ENCODE measurements at regions not wholly inside any gene's neighbourhood (a gene's known extent, or its start where the extent isn't known, plus 50 kb on each side); places are given as distances from the start of the nearest gene placed in this dataset.

- no peak overlapping the region for H3K4ac ChIP-seq (ENCODE audit: low read depth, low read length)
- no peak overlapping the region for H2AK5ac ChIP-seq (ENCODE audit: low read length)
- H3K18ac ChIP-seq (ENCODE audit: low read length), result no peak overlapping the region
- H3K56ac ChIP-seq (ENCODE audit: low read length), result no peak overlapping the region
- no peak overlapping the region for H4K5ac ChIP-seq (ENCODE audit: low read length)
- H3K79me1 ChIP-seq (ENCODE audit: low read length), result no peaks in the 10 kb centered on the region
- H3K4me3 ChIP-seq (ENCODE audit: low read length), result no peak overlapping the region
- H2BK5ac ChIP-seq (ENCODE audit: low read length), result no peak overlapping the region
- no peak overlapping the region for H4K8ac ChIP-seq (ENCODE audit: low read depth, low read length)
- no peak overlapping the region for H3K4me2 ChIP-seq (ENCODE audit: low read length)
- WGBS (ENCODE audit: extremely low coverage, insufficient coverage, low lambda C conversion rate), result no CpG with 5 or more reads among the region's 4 CpGs
- H2BK120ac ChIP-seq (ENCODE audit: low read depth, low read length), result no peak overlapping the region
- no peak overlapping the region for H3K9ac ChIP-seq (ENCODE audit: low read length)
- no peaks in the 10 kb centered on the region for H3K4me1 ChIP-seq (ENCODE audit: control insufficient read depth, low read depth, low read length)
- no peak overlapping the region for H3K27ac ChIP-seq (ENCODE audit: low read depth, low read length)
- peak; percentile 8 for DNase-seq
- H3K36me3 ChIP-seq (ENCODE audit: control insufficient read depth, insufficient read depth, low read length), result no peaks in the 10 kb centered on the region
- H3K79me2 ChIP-seq (ENCODE audit: control insufficient read depth, insufficient read depth, low read length), result no peaks in the 10 kb centered on the region
- no peak overlapping the region for H2BK15ac ChIP-seq (replicated peaks; ENCODE audit: low read depth)
- no peak overlapping the region for H3K23ac ChIP-seq (ENCODE audit: low read length)
- no peaks in the 10 kb centered on the region for H3K27me3 ChIP-seq (ENCODE audit: insufficient read depth, low read length, poor library complexity)
Measured at GRCh38 chr7:50853311-50853710, 70.6 kb upstream of the GRB10 start.

GRCh38 chr7:50852901-50853300 lies 70.2 kb upstream of the GRB10 start:
- no peak for DNase-seq
- no peak overlapping the region for H2BK5ac ChIP-seq (ENCODE audit: low read length)
- no peaks in the 10 kb centered on the region for H3K27me3 ChIP-seq (ENCODE audit: insufficient read depth, low read length, poor library complexity)
- no peak overlapping the region for H3K4me2 ChIP-seq (ENCODE audit: low read length)
- H3K56ac ChIP-seq (ENCODE audit: low read length), result no peak overlapping the region
- no peaks in the 10 kb centered on the region for H3K36me3 ChIP-seq (ENCODE audit: control insufficient read depth, insufficient read depth, low read length)
- no peak overlapping the region for H3K4me3 ChIP-seq (ENCODE audit: low read length)
- no peak overlapping the region for H3K27ac ChIP-seq (ENCODE audit: low read depth, low read length)
- no peak overlapping the region for H4K8ac ChIP-seq (ENCODE audit: low read depth, low read length)
- no peaks in the 10 kb centered on the region for H3K79me2 ChIP-seq (ENCODE audit: control insufficient read depth, insufficient read depth, low read length)
- H3K4ac ChIP-seq (ENCODE audit: low read depth, low read length), result no peak overlapping the region
- no peak overlapping the region for H2AK5ac ChIP-seq (ENCODE audit: low read length)
- no peak overlapping the region for H2BK120ac ChIP-seq (ENCODE audit: low read depth, low read length)
- peak overlapping the region; percentile 11 for H3K23ac ChIP-seq (ENCODE audit: low read length)
- H4K5ac ChIP-seq (ENCODE audit: low read length), result no peak overlapping the region
- no peak overlapping the region for H3K9ac ChIP-seq (ENCODE audit: low read length)
- no peaks in the 10 kb centered on the region for H3K79me1 ChIP-seq (ENCODE audit: low read length)
- H3K18ac ChIP-seq (ENCODE audit: low read length), result no peak overlapping the region
- H2BK15ac ChIP-seq (replicated peaks; ENCODE audit: low read depth), result no peak overlapping the region
- H3K4me1 ChIP-seq (ENCODE audit: control insufficient read depth, low read depth, low read length), result no peaks in the 10 kb centered on the region

- H3K4me1 ChIP-seq (ENCODE audit: control insufficient read depth, low read depth, low read length), result no peaks in the 10 kb centered on the region
- no peak overlapping the region for H4K8ac ChIP-seq (ENCODE audit: low read depth, low read length)
- H4K5ac ChIP-seq (ENCODE audit: low read length), result no peak overlapping the region
- no peak overlapping the region for H3K4me2 ChIP-seq (ENCODE audit: low read length)
- no peak overlapping the region for H2BK5ac ChIP-seq (ENCODE audit: low read length)
- no peak overlapping the region for H2AK5ac ChIP-seq (ENCODE audit: low read length)
- WGBS (ENCODE audit: extremely low coverage, insufficient coverage, low lambda C conversion rate), result no CpG with 5 or more reads among the region's 6 CpGs
- H3K18ac ChIP-seq (ENCODE audit: low read length), result no peak overlapping the region
- no peak overlapping the region for H3K9ac ChIP-seq (ENCODE audit: low read length)
- no peak overlapping the region for H3K23ac ChIP-seq (ENCODE audit: low read length)
- H3K4ac ChIP-seq (ENCODE audit: low read depth, low read length), result no peak overlapping the region
- no peak overlapping the region for H3K4me3 ChIP-seq (ENCODE audit: low read length)
- H3K56ac ChIP-seq (ENCODE audit: low read length), result no peak overlapping the region
- H2BK15ac ChIP-seq (replicated peaks; ENCODE audit: low read depth), result no peak overlapping the region
- no peaks in the 10 kb centered on the region for H3K79me1 ChIP-seq (ENCODE audit: low read length)
- no peaks in the 10 kb centered on the region for H3K79me2 ChIP-seq (ENCODE audit: control insufficient read depth, insufficient read depth, low read length)
- no peaks in the 10 kb centered on the region for H3K27me3 ChIP-seq (ENCODE audit: insufficient read depth, low read length, poor library complexity)
- no peak for DNase-seq
- H3K36me3 ChIP-seq (ENCODE audit: control insufficient read depth, insufficient read depth, low read length), result no peaks in the 10 kb centered on the region
- no peak overlapping the region for H2BK120ac ChIP-seq (ENCODE audit: low read depth, low read length)
- H3K27ac ChIP-seq (ENCODE audit: low read depth, low read length), result no peak overlapping the region
Measured at GRCh38 chr7:50851891-50852290, 69.2 kb upstream of the GRB10 start.

GRCh38 chr7:50851451-50851850 lies 68.8 kb upstream of the GRB10 start:
- Histone ChIP-seq H3K4ac (ENCODE audit: low read depth, low read length) (no peak overlapping the region), H3K79me2 (ENCODE audit: control insufficient read depth, insufficient read depth, low read length) (no peaks in the 10 kb centered on the region), H3K9ac (ENCODE audit: low read length) (no peak overlapping the region), H3K4me1 (ENCODE audit: control insufficient read depth, low read depth, low read length) (no peaks in the 10 kb centered on the region), H3K27me3 (ENCODE audit: insufficient read depth, low read length, poor library complexity) (no peaks in the 10 kb centered on the region), H2BK15ac (replicated peaks; ENCODE audit: low read depth) (no peak overlapping the region), H3K27ac (ENCODE audit: low read depth, low read length) (no peak overlapping the region), H3K18ac (ENCODE audit: low read length) (no peak overlapping the region), H3K56ac (ENCODE audit: low read length) (no peak overlapping the region), H2AK5ac (ENCODE audit: low read length) (no peak overlapping the region), H2BK120ac (ENCODE audit: low read depth, low read length) (no peak overlapping the region), H3K79me1 (ENCODE audit: low read length) (no peaks in the 10 kb centered on the region), H3K4me2 (ENCODE audit: low read length) (no peak overlapping the region), H4K8ac (ENCODE audit: low read depth, low read length) (no peak overlapping the region), H4K5ac (ENCODE audit: low read length) (no peak overlapping the region), H3K4me3 (ENCODE audit: low read length) (no peak overlapping the region), H2BK5ac (ENCODE audit: low read length) (no peak overlapping the region), H3K23ac (ENCODE audit: low read length) (no peak overlapping the region), H3K36me3 (ENCODE audit: control insufficient read depth, insufficient read depth, low read length) (no peaks in the 10 kb centered on the region)
- no peak for DNase-seq
- WGBS (ENCODE audit: extremely low coverage, insufficient coverage, low lambda C conversion rate), result no CpG with 5 or more reads among the region's 7 CpGs

GRCh38 chr7:50849991-50850390 lies 67.3 kb upstream of the GRB10 start:
- Histone ChIP-seq H3K23ac (ENCODE audit: low read length) (no peak overlapping the region), H2BK120ac (ENCODE audit: low read depth, low read length) (no peak overlapping the region), H3K27me3 (ENCODE audit: insufficient read depth, low read length, poor library complexity) (no peaks in the 10 kb centered on the region), H3K18ac (ENCODE audit: low read length) (no peak overlapping the region), H3K36me3 (ENCODE audit: control insufficient read depth, insufficient read depth, low read length) (no peaks in the 10 kb centered on the region), H3K27ac (ENCODE audit: low read depth, low read length) (no peak overlapping the region), H3K4me3 (ENCODE audit: low read length) (no peak overlapping the region), H4K5ac (ENCODE audit: low read length) (no peak overlapping the region), H4K8ac (ENCODE audit: low read depth, low read length) (no peak overlapping the region), H2BK15ac (replicated peaks; ENCODE audit: low read depth) (no peak overlapping the region), H3K9ac (ENCODE audit: low read length) (no peak overlapping the region), H2AK5ac (ENCODE audit: low read length) (no peak overlapping the region), H2BK5ac (ENCODE audit: low read length) (no peak overlapping the region), H3K56ac (ENCODE audit: low read length) (no peak overlapping the region), H3K79me1 (ENCODE audit: low read length) (no peaks in the 10 kb centered on the region), H3K4ac (ENCODE audit: low read depth, low read length) (no peak overlapping the region), H3K4me2 (ENCODE audit: low read length) (no peak overlapping the region), H3K79me2 (ENCODE audit: control insufficient read depth, insufficient read depth, low read length) (no peaks in the 10 kb centered on the region), H3K4me1 (ENCODE audit: control insufficient read depth, low read depth, low read length) (no peaks in the 10 kb centered on the region)
- WGBS (ENCODE audit: extremely low coverage, insufficient coverage, low lambda C conversion rate), result no CpG with 5 or more reads among the region's 1 CpG
- no peak for DNase-seq

- no peak overlapping the region for H4K5ac ChIP-seq (ENCODE audit: low read length)
- H3K27me3 ChIP-seq (ENCODE audit: insufficient read depth, low read length, poor library complexity), result no peaks in the 10 kb centered on the region
- no peak overlapping the region for H2AK5ac ChIP-seq (ENCODE audit: low read length)
- H3K9ac ChIP-seq (ENCODE audit: low read length), result no peak overlapping the region
- H3K4me3 ChIP-seq (ENCODE audit: low read length), result no peak overlapping the region
- DNase-seq, result no peak
- H3K79me1 ChIP-seq (ENCODE audit: low read length), result no peaks in the 10 kb centered on the region
- H3K56ac ChIP-seq (ENCODE audit: low read length), result no peak overlapping the region
- H2BK120ac ChIP-seq (ENCODE audit: low read depth, low read length), result no peak overlapping the region
- no peak overlapping the region for H2BK5ac ChIP-seq (ENCODE audit: low read length)
- no peaks in the 10 kb centered on the region for H3K79me2 ChIP-seq (ENCODE audit: control insufficient read depth, insufficient read depth, low read length)
- H4K8ac ChIP-seq (ENCODE audit: low read depth, low read length), result no peak overlapping the region
- no peak overlapping the region for H3K4me2 ChIP-seq (ENCODE audit: low read length)
- no peaks in the 10 kb centered on the region for H3K36me3 ChIP-seq (ENCODE audit: control insufficient read depth, insufficient read depth, low read length)
- H2BK15ac ChIP-seq (replicated peaks; ENCODE audit: low read depth), result no peak overlapping the region
- no peak overlapping the region for H3K27ac ChIP-seq (ENCODE audit: low read depth, low read length)
- H3K18ac ChIP-seq (ENCODE audit: low read length), result no peak overlapping the region
- no CpG with 5 or more reads among the region's 2 CpGs for WGBS (ENCODE audit: extremely low coverage, insufficient coverage, low lambda C conversion rate)
- no peak overlapping the region for H3K4ac ChIP-seq (ENCODE audit: low read depth, low read length)
- no peaks in the 10 kb centered on the region for H3K4me1 ChIP-seq (ENCODE audit: control insufficient read depth, low read depth, low read length)
- no peak overlapping the region for H3K23ac ChIP-seq (ENCODE audit: low read length)
Measured at GRCh38 chr7:50848203-50848602, 65.5 kb upstream of the GRB10 start.
